HepG2 (cell line): ENCODE measurements at regions not wholly inside any gene's neighbourhood (a gene's known extent, or its start where the extent isn't known, plus 50 kb on each side); places are given as distances from the start of the nearest gene placed in this dataset.

ENCODE experiments used
- ATAC-seq: fragments of 200-7000 bp; cut with Tn5 transposase; 3 replicates; pipeline ENCODE4 v1.9.1; 2020; ENCODE audit warnings: mild to moderate bottlenecking, moderate library complexity
- BruUV-seq: library from RNA; stranded (reverse); fragments of 400-500 nt; replicated peaks from 2 replicates; lab custom pipeline; 2021; lab: Mats Ljungman, UMichigan
- CTCF ChIA-PET: fragments of 300-600 bp; formaldehyde crosslinking; extraction: SDS; loops from one replicate; lab custom pipeline; 2021; ENCODE audit warnings: low total read pairs, inconsistent platforms, low intra/inter-chr PET ratio; lab: Yijun Ruan, JAX
- POLR2A ChIA-PET: fragments of 350-600 bp; sonication (Branson Sonifier 250); formaldehyde crosslinking; loops from one replicate; lab custom pipeline; 2020; ENCODE audit warnings: antibody characterized with exemption, inconsistent platforms; lab: Yijun Ruan, JAX
- DNase-seq: peaks from one replicate; pipeline ENCODE4 v3.0.0-alpha.2; 2015; ENCODE audit warnings: low spot score
- FAIRE-seq: peaks from 3 replicates; lab custom pipeline; 2011; peaks lifted over from hg19 to GRCh38; lab: Jason Lieb, UNC
- H2AFZ ChIP-seq: one replicate; pipeline ENCODE4 v1.6.1; 2011; ENCODE audit warnings: low read length, inconsistent platforms
- H3K27ac ChIP-seq: fragments of 300-600 bp; 3 replicates; pipeline ENCODE4 v1.8.0; 2011; ENCODE audit warnings: mixed run types, mild to moderate bottlenecking, mixed read lengths, low read length, inconsistent platforms; ENCODE audit not compliant: insufficient read depth; ENCODE audit errors: extremely low read length
- H3K27me3 ChIP-seq, 2 experiments: fragments of 200-600 bp in 1 of 2; 2 replicates in 1 of 2; 3 replicates in 1 of 2; pipeline versions ENCODE4 v1.6.0 to v1.8.0; 2011; ENCODE audit warnings: low read length in 2 of 2, mild to moderate bottlenecking in 2 of 2, moderate library complexity in 2 of 2, inconsistent platforms in 1 of 2; ENCODE audit not compliant: insufficient read depth in 2 of 2, control insufficient read depth in 1 of 2
- H3K36me3 ChIP-seq, 2 experiments: fragments of 200-600 bp in 1 of 2; replicated peaks in 1 of 2; 2 replicates in 1 of 2; 3 replicates in 1 of 2; pipeline versions ENCODE4 v1.5.1 to v1.8.0; 2011; ENCODE audit warnings: low read length in 2 of 2, inconsistent platforms in 1 of 2; ENCODE audit not compliant: insufficient read depth in 2 of 2, control insufficient read depth in 1 of 2
- H3K4me1 ChIP-seq: 2 replicates; pipeline ENCODE4 v1.5.1; 2012; ENCODE audit warnings: low read length, inconsistent platforms; ENCODE audit not compliant: insufficient read depth
- H3K4me2 ChIP-seq: 2 replicates; pipeline ENCODE4 v1.6.0; 2011; ENCODE audit warnings: low read depth, low read length, inconsistent platforms
- H3K4me3 ChIP-seq, 3 experiments: fragments of 200-600 bp in 1 of 3; sonication (generic), shearing (Covaris generic) in 1 of 3; replicated peaks in 1 of 3; 2 replicates each; pipeline ENCODE4 v1.5.1; 2011 to 2016; ENCODE audit warnings: low read length in 3 of 3, inconsistent platforms in 2 of 3, low read depth in 2 of 3, mild to moderate bottlenecking in 2 of 3, control low read depth in 1 of 3, mixed read lengths in 1 of 3; ENCODE audit not compliant: insufficient read depth in 1 of 3
- H3K79me2 ChIP-seq: one replicate; pipeline ENCODE4 v1.6.1; 2011; ENCODE audit warnings: low read length, inconsistent platforms; ENCODE audit not compliant: insufficient read depth
- H3K9ac ChIP-seq: 2 replicates; pipeline ENCODE4 v1.6.0; 2011; ENCODE audit warnings: mild to moderate bottlenecking, low read depth, low read length, inconsistent platforms; ENCODE audit not compliant: insufficient read depth
- H3K9me3 ChIP-seq: 2 replicates; pipeline ENCODE4 v1.5.1; 2012; ENCODE audit warnings: mild to moderate bottlenecking, low read length
- H4K20me1 ChIP-seq: 2 replicates; pipeline ENCODE4 v1.6.0; 2011; ENCODE audit warnings: inconsistent platforms, mild to moderate bottlenecking, low read length, moderate library complexity; ENCODE audit not compliant: insufficient read depth
- SP140L ChIP-seq: sonication (generic); formaldehyde crosslinking; IDR thresholded peaks from 2 replicates; pipeline ENCODE4 v1.4.0; 2020; ENCODE audit warnings: missing genetic modification reagents, borderline replicate concordance
- WGBS: methylation state at CpG from one replicate; pipeline ENCODE4 v1.1.6; 2017; ENCODE audit warnings: low lambda C conversion rate; 5-methylcytosine and 5-hydroxymethylcytosine counted together
- in situ Hi-C: cut with HindIII; loops from 2 replicates; pipeline ENCODE4 v1.10.0; 2017; ENCODE audit warnings: low pct_unique_long_range_greater_than_20kb; ENCODE audit not compliant: extremely low pct_ligation_motif_present
- intact Hi-C: fragments of 100-400 bp; cut with micrococcal nuclease; formaldehyde crosslinking; loops from one replicate; pipeline ENCODE4 v1.10.0; 2022; ENCODE audit not compliant: unreplicated experiment
- TF ChIP-seq, protein P1 (sequence below): sonication (generic); formaldehyde crosslinking; IDR thresholded peaks from 2 replicates; pipeline ENCODE4 v1.4.0; 2020; ENCODE audit warnings: missing genetic modification reagents, borderline replicate concordance

DNA sequence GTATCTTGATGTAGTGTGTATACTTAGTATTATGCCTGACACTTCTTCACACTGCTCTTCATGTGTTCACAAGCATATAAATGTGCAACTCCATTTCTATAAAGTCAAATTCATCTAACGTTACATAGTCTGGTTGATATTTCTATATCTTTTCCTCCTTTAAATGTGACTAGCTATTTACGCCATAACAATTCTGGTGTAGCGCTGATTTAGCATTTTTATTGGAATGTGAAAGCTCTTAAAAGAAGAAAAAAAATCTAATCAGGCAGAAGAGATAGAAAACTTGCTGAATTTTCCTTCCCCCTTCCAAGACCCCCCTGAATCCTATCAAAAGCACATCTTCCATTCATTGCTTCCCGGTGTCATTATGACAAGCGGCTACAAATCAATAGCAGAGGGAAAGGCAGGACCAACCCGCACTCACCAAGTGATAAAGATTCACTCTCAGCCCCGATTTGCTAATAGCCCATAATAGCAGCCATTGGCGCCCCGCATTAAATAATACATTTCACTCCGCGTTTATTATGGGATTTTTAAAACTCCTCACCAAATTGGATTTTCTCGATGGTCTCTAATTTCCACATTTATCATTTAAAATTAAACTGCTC, 299.5 kb upstream of the PMFBP1 start (continued):
- TF ChIP-seq, protein P1, sequence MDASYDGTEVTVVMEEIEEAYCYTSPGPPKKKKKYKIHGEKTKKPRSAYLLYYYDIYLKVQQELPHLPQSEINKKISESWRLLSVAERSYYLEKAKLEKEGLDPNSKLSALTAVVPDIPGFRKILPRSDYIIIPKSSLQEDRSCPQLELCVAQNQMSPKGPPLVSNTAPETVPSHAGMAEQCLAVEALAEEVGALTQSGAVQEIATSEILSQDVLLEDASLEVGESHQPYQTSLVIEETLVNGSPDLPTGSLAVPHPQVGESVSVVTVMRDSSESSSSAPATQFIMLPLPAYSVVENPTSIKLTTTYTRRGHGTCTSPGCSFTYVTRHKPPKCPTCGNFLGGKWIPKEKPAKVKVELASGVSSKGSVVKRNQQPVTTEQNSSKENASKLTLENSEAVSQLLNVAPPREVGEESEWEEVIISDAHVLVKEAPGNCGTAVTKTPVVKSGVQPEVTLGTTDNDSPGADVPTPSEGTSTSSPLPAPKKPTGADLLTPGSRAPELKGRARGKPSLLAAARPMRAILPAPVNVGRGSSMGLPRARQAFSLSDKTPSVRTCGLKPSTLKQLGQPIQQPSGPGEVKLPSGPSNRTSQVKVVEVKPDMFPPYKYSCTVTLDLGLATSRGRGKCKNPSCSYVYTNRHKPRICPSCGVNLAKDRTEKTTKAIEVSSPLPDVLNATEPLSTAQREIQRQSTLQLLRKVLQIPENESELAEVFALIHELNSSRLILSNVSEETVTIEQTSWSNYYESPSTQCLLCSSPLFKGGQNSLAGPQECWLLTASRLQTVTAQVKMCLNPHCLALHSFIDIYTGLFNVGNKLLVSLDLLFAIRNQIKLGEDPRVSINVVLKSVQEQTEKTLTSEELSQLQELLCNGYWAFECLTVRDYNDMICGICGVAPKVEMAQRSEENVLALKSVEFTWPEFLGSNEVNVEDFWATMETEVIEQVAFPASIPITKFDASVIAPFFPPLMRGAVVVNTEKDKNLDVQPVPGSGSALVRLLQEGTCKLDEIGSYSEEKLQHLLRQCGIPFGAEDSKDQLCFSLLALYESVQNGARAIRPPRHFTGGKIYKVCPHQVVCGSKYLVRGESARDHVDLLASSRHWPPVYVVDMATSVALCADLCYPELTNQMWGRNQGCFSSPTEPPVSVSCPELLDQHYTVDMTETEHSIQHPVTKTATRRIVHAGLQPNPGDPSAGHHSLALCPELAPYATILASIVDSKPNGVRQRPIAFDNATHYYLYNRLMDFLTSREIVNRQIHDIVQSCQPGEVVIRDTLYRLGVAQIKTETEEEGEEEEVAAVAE: no peak

DNA sequence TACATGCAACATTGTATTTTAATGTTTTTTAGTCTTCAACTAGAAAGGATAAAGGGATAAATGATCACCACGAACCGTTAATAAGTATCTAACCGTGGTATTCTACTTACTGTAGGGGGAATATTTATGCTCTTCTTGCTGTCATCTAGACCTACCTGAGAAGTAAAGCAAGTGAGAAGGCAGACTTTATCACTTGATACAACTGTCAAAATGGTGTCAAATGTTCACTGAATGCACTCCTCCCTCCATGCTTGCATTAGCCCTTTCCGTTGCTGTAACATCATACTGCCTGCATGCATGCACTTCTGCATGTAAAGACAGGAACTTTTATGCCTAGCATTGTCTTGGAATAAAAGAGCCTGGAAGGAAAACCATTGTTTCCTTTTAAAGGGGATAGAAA, 298.6 kb upstream of the PMFBP1 start:
- ATAC-seq: no peak
- no peaks in the 10 kb centered on the region for H3K36me3 ChIP-seq
- H3K9ac ChIP-seq: peak overlapping the region; percentile 8; the same call in 1 of the 2 replicates
- peak overlapping the region; percentile 74 for H3K27ac ChIP-seq
- H3K4me2 ChIP-seq: peak overlapping the region; percentile 34; the same call in 1 of the 2 replicates
- 96% methylated on average over 4 of the region's 4 CpGs for WGBS
- no peak overlapping the region; a peak in 1 of 6 replicates for H3K4me3 ChIP-seq
- in situ Hi-C loops (no loop called here), intact Hi-C loops (loop anchor here (1.0 kb wide), 1 partner anchor 161 kb away; no protein-coding TSS in a partner anchor)
- H3K4me1 ChIP-seq: peaks cover 55% of the 10 kb centered on the region
- CTCF ChIA-PET: no interaction called here
- no TSS peak for BruUV-seq
- no peaks in the 10 kb centered on the region for H4K20me1 ChIP-seq
- DNase-seq: no peak
- POLR2A ChIA-PET: no interaction called here
- FAIRE-seq: no peak
- no peaks in the 10 kb centered on the region for H3K9me3 ChIP-seq
- H3K27me3 ChIP-seq: no peaks in the 10 kb centered on the region
- H3K79me2 ChIP-seq: no peaks in the 10 kb centered on the region
- H2AFZ ChIP-seq: no peak overlapping the region
- TF ChIP-seq SP140L: no peak
